HG02973 (cell line): ENCODE measurements at regions not wholly inside any gene's neighbourhood (a gene's known extent, or its start where the extent isn't known, plus 50 kb on each side); places are given as distances from the start of the nearest gene placed in this dataset.

Source experiments
- ATAC-seq: cut with Tn5 transposase; IDR thresholded peaks from one replicate; pipeline ENCODE4 v1.9.1; 2021; ENCODE audit warnings: moderate library complexity; ENCODE audit not compliant: unreplicated experiment

GRCh38 chr2:2683606-2684224 lies 352.6 kb upstream of the MYT1L start:
- no peak for ATAC-seq

GRCh38 chr2:2682700-2683342 lies 351.7 kb upstream of the MYT1L start:
- ATAC-seq: no peak

- ATAC-seq: no peak
These were observed 350.7 kb upstream of the MYT1L start for GRCh38 chr2:2681711-2682251.

- ATAC-seq: no peak
These were observed 350.0 kb upstream of the MYT1L start for GRCh38 chr2:2681085-2681484.

GRCh38 chr2:2674831-2675230 lies 343.8 kb upstream of the MYT1L start:
- ATAC-seq: no peak

GRCh38 chr2:2673406-2673805 lies 342.3 kb upstream of the MYT1L start:
- no peak for ATAC-seq

GRCh38 chr2:2672249-2672648 lies 341.2 kb upstream of the MYT1L start:
- ATAC-seq: no peak

GRCh38 chr2:2671826-2672225 lies 340.8 kb upstream of the MYT1L start:
- no peak for ATAC-seq

- ATAC-seq: no peak
These were observed 338.2 kb upstream of the MYT1L start for GRCh38 chr2:2669316-2669715.

GRCh38 chr2:2668681-2669265 lies 337.7 kb upstream of the MYT1L start:
- no peak for ATAC-seq

GRCh38 chr2:2667690-2668089 lies 336.6 kb upstream of the MYT1L start:
- no peak for ATAC-seq

GRCh38 chr2:2665834-2666133 lies 334.7 kb upstream of the MYT1L start:
- no peak for ATAC-seq

GRCh38 chr2:2664989-2665833 lies 334.1 kb upstream of the MYT1L start:
- no peak for ATAC-seq

GRCh38 chr2:2663401-2664036 lies 332.4 kb upstream of the MYT1L start:
- no peak for ATAC-seq

GRCh38 chr2:2662847-2663356 lies 331.8 kb upstream of the MYT1L start:
- ATAC-seq: no peak

- ATAC-seq: no peak
These were observed 331.2 kb upstream of the MYT1L start for GRCh38 chr2:2662037-2662846.

- no peak for ATAC-seq
These were observed 329.8 kb upstream of the MYT1L start for GRCh38 chr2:2660789-2661355.

GRCh38 chr2:2657121-2657962 lies 326.3 kb upstream of the MYT1L start:
- ATAC-seq: no peak
